ENCODE measurements at regions not wholly inside any gene's neighbourhood (a gene's known extent, or its start where the extent isn't known, plus 50 kb on each side); places are given as distances from the start of the nearest gene placed in this dataset.

DNA sequence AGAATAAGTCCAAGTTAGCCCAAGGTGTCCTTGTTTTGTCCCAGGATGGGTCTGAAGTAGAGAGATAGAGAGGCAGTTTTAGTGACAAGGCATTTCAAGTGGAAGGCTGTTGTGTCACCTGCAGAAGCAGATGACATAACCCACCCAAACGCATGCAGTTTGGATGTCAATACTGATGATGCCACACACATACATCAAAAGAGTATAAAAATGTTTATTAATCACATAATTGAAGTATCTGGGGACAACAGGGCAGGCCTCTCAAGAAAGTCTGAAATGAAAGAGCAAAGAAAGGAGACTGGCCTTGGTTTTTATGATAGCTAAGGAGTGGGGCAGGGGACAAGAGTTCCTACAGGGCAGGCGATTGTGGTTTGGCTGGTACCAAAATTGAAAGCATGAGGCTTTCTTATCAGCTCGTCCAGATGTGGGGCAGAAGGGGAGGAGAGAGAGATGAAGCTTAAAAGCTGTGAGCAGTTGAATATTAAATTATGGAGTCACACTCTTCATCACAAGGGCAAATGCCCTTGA, 78.4 kb upstream of the TSPAN8 start:
- DNase-seq (ENCODE audit: low read depth in 1 of 2, low spot score in 1 of 2), result no peak
- H3K27ac ChIP-seq (replicated peaks), result no peak overlapping the region
- H3K27me3 ChIP-seq (ENCODE audit: insufficient read depth, poor library complexity, severe bottlenecking), result no peaks in the 10 kb centered on the region
- TF ChIP-seq, protein P1, sequence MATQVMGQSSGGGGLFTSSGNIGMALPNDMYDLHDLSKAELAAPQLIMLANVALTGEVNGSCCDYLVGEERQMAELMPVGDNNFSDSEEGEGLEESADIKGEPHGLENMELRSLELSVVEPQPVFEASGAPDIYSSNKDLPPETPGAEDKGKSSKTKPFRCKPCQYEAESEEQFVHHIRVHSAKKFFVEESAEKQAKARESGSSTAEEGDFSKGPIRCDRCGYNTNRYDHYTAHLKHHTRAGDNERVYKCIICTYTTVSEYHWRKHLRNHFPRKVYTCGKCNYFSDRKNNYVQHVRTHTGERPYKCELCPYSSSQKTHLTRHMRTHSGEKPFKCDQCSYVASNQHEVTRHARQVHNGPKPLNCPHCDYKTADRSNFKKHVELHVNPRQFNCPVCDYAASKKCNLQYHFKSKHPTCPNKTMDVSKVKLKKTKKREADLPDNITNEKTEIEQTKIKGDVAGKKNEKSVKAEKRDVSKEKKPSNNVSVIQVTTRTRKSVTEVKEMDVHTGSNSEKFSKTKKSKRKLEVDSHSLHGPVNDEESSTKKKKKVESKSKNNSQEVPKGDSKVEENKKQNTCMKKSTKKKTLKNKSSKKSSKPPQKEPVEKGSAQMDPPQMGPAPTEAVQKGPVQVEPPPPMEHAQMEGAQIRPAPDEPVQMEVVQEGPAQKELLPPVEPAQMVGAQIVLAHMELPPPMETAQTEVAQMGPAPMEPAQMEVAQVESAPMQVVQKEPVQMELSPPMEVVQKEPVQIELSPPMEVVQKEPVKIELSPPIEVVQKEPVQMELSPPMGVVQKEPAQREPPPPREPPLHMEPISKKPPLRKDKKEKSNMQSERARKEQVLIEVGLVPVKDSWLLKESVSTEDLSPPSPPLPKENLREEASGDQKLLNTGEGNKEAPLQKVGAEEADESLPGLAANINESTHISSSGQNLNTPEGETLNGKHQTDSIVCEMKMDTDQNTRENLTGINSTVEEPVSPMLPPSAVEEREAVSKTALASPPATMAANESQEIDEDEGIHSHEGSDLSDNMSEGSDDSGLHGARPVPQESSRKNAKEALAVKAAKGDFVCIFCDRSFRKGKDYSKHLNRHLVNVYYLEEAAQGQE (IDR thresholded peaks at IDR 0.05; ENCODE audit: insufficient replicate concordance, low read depth), result no peak
- no peak for TF ChIP-seq POLR2AphosphoS5 (IDR thresholded peaks at IDR 0.05; ENCODE audit: low read depth)
- TF ChIP-seq, protein P2, sequence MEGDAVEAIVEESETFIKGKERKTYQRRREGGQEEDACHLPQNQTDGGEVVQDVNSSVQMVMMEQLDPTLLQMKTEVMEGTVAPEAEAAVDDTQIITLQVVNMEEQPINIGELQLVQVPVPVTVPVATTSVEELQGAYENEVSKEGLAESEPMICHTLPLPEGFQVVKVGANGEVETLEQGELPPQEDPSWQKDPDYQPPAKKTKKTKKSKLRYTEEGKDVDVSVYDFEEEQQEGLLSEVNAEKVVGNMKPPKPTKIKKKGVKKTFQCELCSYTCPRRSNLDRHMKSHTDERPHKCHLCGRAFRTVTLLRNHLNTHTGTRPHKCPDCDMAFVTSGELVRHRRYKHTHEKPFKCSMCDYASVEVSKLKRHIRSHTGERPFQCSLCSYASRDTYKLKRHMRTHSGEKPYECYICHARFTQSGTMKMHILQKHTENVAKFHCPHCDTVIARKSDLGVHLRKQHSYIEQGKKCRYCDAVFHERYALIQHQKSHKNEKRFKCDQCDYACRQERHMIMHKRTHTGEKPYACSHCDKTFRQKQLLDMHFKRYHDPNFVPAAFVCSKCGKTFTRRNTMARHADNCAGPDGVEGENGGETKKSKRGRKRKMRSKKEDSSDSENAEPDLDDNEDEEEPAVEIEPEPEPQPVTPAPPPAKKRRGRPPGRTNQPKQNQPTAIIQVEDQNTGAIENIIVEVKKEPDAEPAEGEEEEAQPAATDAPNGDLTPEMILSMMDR (IDR thresholded peaks at IDR 0.05; ENCODE audit: insufficient read depth, low read length), result no peak
- no peak for TF ChIP-seq GABPA (IDR thresholded peaks at IDR 0.05; ENCODE audit: low read depth)
- TF ChIP-seq SPI1 (IDR thresholded peaks at IDR 0.05; ENCODE audit: borderline replicate concordance, low read depth), result no peak
- H3K4me3 ChIP-seq (replicated peaks; ENCODE audit: insufficient read depth, low read length), result no peak overlapping the region

DNA sequence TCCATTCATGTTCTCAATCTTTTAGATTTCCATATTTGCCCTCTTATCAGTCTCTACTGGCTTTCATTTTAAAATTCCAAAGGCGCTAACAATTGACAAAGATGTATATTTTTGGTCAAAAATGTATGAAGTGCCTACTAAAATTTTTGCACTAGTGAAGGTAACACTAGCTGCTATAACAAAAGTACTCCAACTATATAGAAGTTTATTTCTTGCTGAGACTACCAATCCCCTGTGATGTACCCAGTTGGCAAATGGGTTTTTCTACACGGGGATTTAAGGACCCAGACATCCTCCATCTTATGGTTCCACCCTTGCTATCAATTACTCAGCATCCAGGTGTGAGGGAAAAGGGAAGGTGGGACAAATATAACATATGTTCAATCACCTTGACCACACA, 75.3 kb upstream of the TSPAN8 start:
- TF ChIP-seq GABPA (IDR thresholded peaks at IDR 0.05; ENCODE audit: low read depth) (no peak), SPI1 (IDR thresholded peaks at IDR 0.05; ENCODE audit: borderline replicate concordance, low read depth) (no peak), POLR2AphosphoS5 (IDR thresholded peaks at IDR 0.05; ENCODE audit: low read depth) (no peak)
- TF ChIP-seq, protein P2 (IDR thresholded peaks at IDR 0.05; ENCODE audit: insufficient read depth, low read length), result no peak
- no peak for DNase-seq (ENCODE audit: low read depth in 1 of 2, low spot score in 1 of 2)
- no peaks in the 10 kb centered on the region for H3K27me3 ChIP-seq (ENCODE audit: insufficient read depth, poor library complexity, severe bottlenecking)
- H3K4me3 ChIP-seq (replicated peaks; ENCODE audit: insufficient read depth, low read length), result no peak overlapping the region
- H3K27ac ChIP-seq (replicated peaks), result no peak overlapping the region

DNA sequence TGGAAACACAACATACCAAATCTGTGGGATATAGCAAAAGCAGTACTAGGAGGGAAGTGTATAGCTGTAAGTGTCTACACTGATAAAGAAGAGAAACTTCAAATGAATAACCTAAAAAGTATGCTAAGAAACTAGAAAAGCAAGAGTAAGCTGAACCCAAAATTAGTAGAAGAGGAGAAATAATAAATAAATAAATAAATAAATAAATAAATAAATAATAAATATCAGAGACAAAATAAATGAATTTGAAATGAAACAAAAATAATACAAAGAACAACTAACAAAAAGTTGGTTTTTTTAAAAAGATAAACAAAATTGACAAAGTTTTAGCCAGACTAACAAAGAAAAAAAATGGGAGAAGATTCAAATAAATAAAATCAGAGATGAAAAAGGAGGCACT, 72.7 kb upstream of the TSPAN8 start:
- H3K4me3 ChIP-seq (replicated peaks; ENCODE audit: insufficient read depth, low read length), result no peak overlapping the region
- H3K27ac ChIP-seq (replicated peaks), result no peak overlapping the region
- H3K27me3 ChIP-seq (ENCODE audit: insufficient read depth, poor library complexity, severe bottlenecking), result no peaks in the 10 kb centered on the region
- DNase-seq (ENCODE audit: low read depth in 1 of 2, low spot score in 1 of 2), result no peak
- TF ChIP-seq GABPA (IDR thresholded peaks at IDR 0.05; ENCODE audit: low read depth) (no peak), POLR2AphosphoS5 (IDR thresholded peaks at IDR 0.05; ENCODE audit: low read depth) (no peak), SPI1 (IDR thresholded peaks at IDR 0.05; ENCODE audit: borderline replicate concordance, low read depth) (no peak)
- TF ChIP-seq, protein P2 (IDR thresholded peaks at IDR 0.05; ENCODE audit: insufficient read depth, low read length), result no peak
- TF ChIP-seq, protein P1 (IDR thresholded peaks at IDR 0.05; ENCODE audit: insufficient replicate concordance, low read depth), result no peak

DNA sequence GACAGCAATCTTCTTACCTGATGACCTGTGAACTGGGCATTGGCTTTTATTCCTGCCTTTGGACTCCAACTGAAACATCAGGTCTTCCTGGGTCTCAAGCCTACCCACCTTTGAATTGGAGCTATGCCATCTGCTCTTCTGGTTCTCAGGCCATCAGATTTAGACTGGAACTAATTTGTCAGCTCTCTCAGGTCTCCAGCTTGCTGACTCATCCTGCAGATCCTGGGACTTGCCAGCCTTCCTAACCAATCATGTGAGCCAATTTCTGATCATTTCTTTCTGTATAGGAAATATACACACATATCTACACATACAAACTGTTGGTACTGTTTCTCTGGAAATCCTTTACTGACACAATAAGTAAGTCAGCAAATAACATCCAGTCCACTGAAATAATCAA, 65.3 kb upstream of the TSPAN8 start:
- TF ChIP-seq, protein P2 (IDR thresholded peaks at IDR 0.05; ENCODE audit: insufficient read depth, low read length), result no peak
- TF ChIP-seq POLR2AphosphoS5 (IDR thresholded peaks at IDR 0.05; ENCODE audit: low read depth) (no peak), SPI1 (IDR thresholded peaks at IDR 0.05; ENCODE audit: borderline replicate concordance, low read depth) (no peak), GABPA (IDR thresholded peaks at IDR 0.05; ENCODE audit: low read depth) (no peak)
- TF ChIP-seq, protein P1 (IDR thresholded peaks at IDR 0.05; ENCODE audit: insufficient replicate concordance, low read depth), result no peak
- no peak overlapping the region for H3K4me3 ChIP-seq (replicated peaks; ENCODE audit: insufficient read depth, low read length)
- no peak for DNase-seq (ENCODE audit: low read depth in 1 of 2, low spot score in 1 of 2)

More for the DNA sequence above, 65.3 kb upstream of the TSPAN8 start:
- Histone ChIP-seq H3K27ac (replicated peaks) (no peak overlapping the region), H3K27me3 (ENCODE audit: insufficient read depth, poor library complexity, severe bottlenecking) (no peaks in the 10 kb centered on the region)
